ENCODE measurements at regions not wholly inside any gene's neighbourhood (a gene's known extent, or its start where the extent isn't known, plus 50 kb on each side); places are given as distances from the start of the nearest gene placed in this dataset.

- Histone ChIP-seq H3K27ac (replicated peaks; ENCODE audit: low read length) (no peak overlapping the region), H3K4ac (ENCODE audit: low read length) (no peak overlapping the region)
Observed at GRCh38 chr10:18868919-18869318, 179.7 kb upstream of the MALRD1 start.

GRCh38 chr10:18875477-18875876, 173.1 kb upstream of the MALRD1 start:
- no CpG with 5 or more reads among the region's 1 CpG for WGBS, 2 donors (ENCODE audit: extremely low coverage in 2 of 2, insufficient read length in 2 of 2, insufficient replicate concordance in 1 of 2)
- no peaks in the 10 kb centered on the region for H3K9me3 ChIP-seq (replicated peaks in 1 of 2; ENCODE audit: control insufficient read depth in 2 of 2, insufficient read depth in 1 of 2, low read depth in 1 of 2, low read length in 2 of 2)
- H2BK120ac ChIP-seq (ENCODE audit: low read depth, low read length) = no peak overlapping the region
- H3K27me3 ChIP-seq (ENCODE audit: control insufficient read depth in 3 of 3, insufficient read depth in 3 of 3, low read depth in 1 of 3, low read length in 3 of 3) = no peaks in the 10 kb centered on the region
- H3K36me3 ChIP-seq (replicated peaks in 1 of 2; ENCODE audit: control insufficient read depth in 2 of 2, insufficient read depth in 2 of 2, low read length in 2 of 2) = no peaks in the 10 kb centered on the region
- H3K9ac ChIP-seq (ENCODE audit: low read depth, low read length, poor library complexity) = no peak overlapping the region
- H2BK15ac ChIP-seq (ENCODE audit: low read length) = no peak overlapping the region
- no peaks in the 10 kb centered on the region for H3K79me1 ChIP-seq (ENCODE audit: low read depth, low read length)
- no peak for DNase-seq (ENCODE audit: low spot score)
- no peak overlapping the region for H2AFZ ChIP-seq (ENCODE audit: low read length)
- no peak overlapping the region for H3K14ac ChIP-seq (ENCODE audit: low read length)
- H4K8ac ChIP-seq (ENCODE audit: low read depth, low read length) = no peak overlapping the region
- H2BK12ac ChIP-seq (ENCODE audit: low read length) = no peak overlapping the region
- no peak overlapping the region for H4K91ac ChIP-seq (ENCODE audit: low read depth, low read length, poor library complexity)
- H3K4me1 ChIP-seq (ENCODE audit: control insufficient read depth in 2 of 2, insufficient read depth in 1 of 2, low read depth in 1 of 2, low read length in 2 of 2) = no peaks in the 10 kb centered on the region
- no peak overlapping the region for H2AK5ac ChIP-seq (ENCODE audit: low read depth, low read length)
- no peak overlapping the region for H2BK5ac ChIP-seq (ENCODE audit: low read length)
- no peak overlapping the region for H3K4me2 ChIP-seq (ENCODE audit: insufficient read depth, low read length, poor library complexity, severe bottlenecking)
- no peak overlapping the region for H3K4me3 ChIP-seq (ENCODE audit: low read length in 2 of 2)
- no peak overlapping the region for H3K23ac ChIP-seq (ENCODE audit: low read depth, low read length, poor library complexity)
- no peak overlapping the region for H3K18ac ChIP-seq (ENCODE audit: low read length)
- no peak overlapping the region for H3K27ac ChIP-seq (replicated peaks; ENCODE audit: low read length)
- H3K4ac ChIP-seq (ENCODE audit: low read length) = no peak overlapping the region

More at GRCh38 chr10:18868919-18869318, 179.7 kb upstream of the MALRD1 start:
- Histone ChIP-seq H3K9me3 (replicated peaks in 1 of 2; ENCODE audit: control insufficient read depth in 2 of 2, insufficient read depth in 1 of 2, low read depth in 1 of 2, low read length in 2 of 2) (no peaks in the 10 kb centered on the region), H2BK120ac (ENCODE audit: low read depth, low read length) (no peak overlapping the region), H2BK15ac (ENCODE audit: low read length) (no peak overlapping the region), H2BK5ac (ENCODE audit: low read length) (no peak overlapping the region), H3K14ac (ENCODE audit: low read length) (no peak overlapping the region), H3K4me2 (ENCODE audit: insufficient read depth, low read length, poor library complexity, severe bottlenecking) (no peak overlapping the region), H3K36me3 (replicated peaks in 1 of 2; ENCODE audit: control insufficient read depth in 2 of 2, insufficient read depth in 2 of 2, low read length in 2 of 2) (no peaks in the 10 kb centered on the region), H2AK5ac (ENCODE audit: low read depth, low read length) (no peak overlapping the region), H4K91ac (ENCODE audit: low read depth, low read length, poor library complexity) (no peak overlapping the region), H3K27me3 (ENCODE audit: control insufficient read depth in 3 of 3, insufficient read depth in 3 of 3, low read depth in 1 of 3, low read length in 3 of 3) (no peaks in the 10 kb centered on the region), H3K4me1 (ENCODE audit: control insufficient read depth in 2 of 2, insufficient read depth in 1 of 2, low read depth in 1 of 2, low read length in 2 of 2) (no peaks in the 10 kb centered on the region), H3K4me3 (ENCODE audit: low read length in 2 of 2) (no peak overlapping the region), H4K8ac (ENCODE audit: low read depth, low read length) (no peak overlapping the region), H3K9ac (ENCODE audit: low read depth, low read length, poor library complexity) (no peak overlapping the region), H3K18ac (ENCODE audit: low read length) (no peak overlapping the region), H3K79me1 (ENCODE audit: low read depth, low read length) (no peaks in the 10 kb centered on the region), H2AFZ (ENCODE audit: low read length) (no peak overlapping the region), H2BK12ac (ENCODE audit: low read length) (no peak overlapping the region), H3K23ac (ENCODE audit: low read depth, low read length, poor library complexity) (no peak overlapping the region)
- no CpG with 5 or more reads among the region's 3 CpGs for WGBS, 2 donors (ENCODE audit: extremely low coverage in 2 of 2, insufficient read length in 2 of 2, insufficient replicate concordance in 1 of 2)
- no peak for DNase-seq (ENCODE audit: low spot score)

DNA sequence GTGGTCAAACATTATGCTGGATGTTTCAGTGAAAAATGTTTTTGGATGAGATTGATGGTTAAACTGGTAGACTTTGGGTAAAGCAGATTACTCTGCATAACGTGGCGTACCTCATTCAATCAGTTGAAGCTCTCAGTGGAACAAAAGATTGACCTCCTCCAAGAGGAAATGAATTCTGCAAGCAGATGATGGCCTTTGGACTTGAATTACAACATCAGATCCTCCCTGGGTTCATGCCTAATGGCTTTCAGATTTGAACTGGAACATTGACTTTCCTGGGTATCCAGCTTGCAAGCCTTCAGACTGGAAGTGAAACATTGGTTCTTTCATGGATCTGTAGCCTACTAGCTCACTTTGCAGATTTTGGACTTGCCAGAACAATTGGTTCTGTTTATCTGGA, 169.3 kb upstream of the MALRD1 start:
- Histone ChIP-seq H3K23ac (ENCODE audit: low read depth, low read length, poor library complexity) (no peak overlapping the region), H2BK5ac (ENCODE audit: low read length) (no peak overlapping the region), H3K9me3 (replicated peaks in 1 of 2; ENCODE audit: control insufficient read depth in 2 of 2, insufficient read depth in 1 of 2, low read depth in 1 of 2, low read length in 2 of 2) (no peaks in the 10 kb centered on the region), H2BK15ac (ENCODE audit: low read length) (no peak overlapping the region), H3K4ac (ENCODE audit: low read length) (no peak overlapping the region), H2AK5ac (ENCODE audit: low read depth, low read length) (no peak overlapping the region), H3K27me3 (ENCODE audit: control insufficient read depth in 3 of 3, insufficient read depth in 3 of 3, low read depth in 1 of 3, low read length in 3 of 3) (no peaks in the 10 kb centered on the region), H4K8ac (ENCODE audit: low read depth, low read length) (no peak overlapping the region), H3K36me3 (replicated peaks in 1 of 2; ENCODE audit: control insufficient read depth in 2 of 2, insufficient read depth in 2 of 2, low read length in 2 of 2) (no peaks in the 10 kb centered on the region), H2AFZ (ENCODE audit: low read length) (no peak overlapping the region), H3K18ac (ENCODE audit: low read length) (no peak overlapping the region), H3K4me2 (ENCODE audit: insufficient read depth, low read length, poor library complexity, severe bottlenecking) (no peak overlapping the region), H3K14ac (ENCODE audit: low read length) (no peak overlapping the region), H2BK120ac (ENCODE audit: low read depth, low read length) (no peak overlapping the region), H2BK12ac (ENCODE audit: low read length) (no peak overlapping the region), H3K4me1 (ENCODE audit: control insufficient read depth in 2 of 2, insufficient read depth in 1 of 2, low read depth in 1 of 2, low read length in 2 of 2) (no peaks in the 10 kb centered on the region), H4K91ac (ENCODE audit: low read depth, low read length, poor library complexity) (no peak overlapping the region), H3K79me1 (ENCODE audit: low read depth, low read length) (no peaks in the 10 kb centered on the region), H3K27ac (replicated peaks; ENCODE audit: low read length) (no peak overlapping the region), H3K9ac (ENCODE audit: low read depth, low read length, poor library complexity) (no peak overlapping the region), H3K4me3 (ENCODE audit: low read length in 2 of 2) (no peak overlapping the region)
- no peak for DNase-seq (ENCODE audit: low spot score)
- no CpG with 5 or more reads among the region's 2 CpGs for WGBS, 2 donors (ENCODE audit: extremely low coverage in 2 of 2, insufficient read length in 2 of 2, insufficient replicate concordance in 1 of 2)

GRCh38 chr10:18880530-18880929, 168.1 kb upstream of the MALRD1 start:
- WGBS, 2 donors (ENCODE audit: extremely low coverage in 2 of 2, insufficient read length in 2 of 2, insufficient replicate concordance in 1 of 2) = no CpG with 5 or more reads among the region's 16 CpGs
- H3K18ac ChIP-seq (ENCODE audit: low read length) = no peak overlapping the region
- no peak overlapping the region for H2BK5ac ChIP-seq (ENCODE audit: low read length)
- no peak overlapping the region for H3K4ac ChIP-seq (ENCODE audit: low read length)
- H2BK15ac ChIP-seq (ENCODE audit: low read length) = no peak overlapping the region
- DNase-seq (ENCODE audit: low spot score) = no peak
- H3K4me3 ChIP-seq (ENCODE audit: low read length in 2 of 2) = no peak overlapping the region
- no peak overlapping the region for H4K8ac ChIP-seq (ENCODE audit: low read depth, low read length)
- no peak overlapping the region for H4K91ac ChIP-seq (ENCODE audit: low read depth, low read length, poor library complexity)
- no peak overlapping the region for H3K23ac ChIP-seq (ENCODE audit: low read depth, low read length, poor library complexity)
- no peak overlapping the region for H2BK120ac ChIP-seq (ENCODE audit: low read depth, low read length)
- H3K27me3 ChIP-seq (ENCODE audit: control insufficient read depth in 3 of 3, insufficient read depth in 3 of 3, low read depth in 1 of 3, low read length in 3 of 3) = no peaks in the 10 kb centered on the region
- no peaks in the 10 kb centered on the region for H3K79me1 ChIP-seq (ENCODE audit: low read depth, low read length)
- H3K9ac ChIP-seq (ENCODE audit: low read depth, low read length, poor library complexity) = no peak overlapping the region
- no peak overlapping the region for H3K14ac ChIP-seq (ENCODE audit: low read length)
- no peaks in the 10 kb centered on the region for H3K9me3 ChIP-seq (replicated peaks in 1 of 2; ENCODE audit: control insufficient read depth in 2 of 2, insufficient read depth in 1 of 2, low read depth in 1 of 2, low read length in 2 of 2)
- no peak overlapping the region for H2BK12ac ChIP-seq (ENCODE audit: low read length)
- no peak overlapping the region for H2AFZ ChIP-seq (ENCODE audit: low read length)
- no peaks in the 10 kb centered on the region for H3K36me3 ChIP-seq (replicated peaks in 1 of 2; ENCODE audit: control insufficient read depth in 2 of 2, insufficient read depth in 2 of 2, low read length in 2 of 2)
- no peak overlapping the region for H3K4me2 ChIP-seq (ENCODE audit: insufficient read depth, low read length, poor library complexity, severe bottlenecking)
- no peak overlapping the region for H3K27ac ChIP-seq (replicated peaks; ENCODE audit: low read length)
- no peak overlapping the region for H2AK5ac ChIP-seq (ENCODE audit: low read depth, low read length)
- H3K4me1 ChIP-seq (ENCODE audit: control insufficient read depth in 2 of 2, insufficient read depth in 1 of 2, low read depth in 1 of 2, low read length in 2 of 2) = no peaks in the 10 kb centered on the region

All from neuronal stem cell (in vitro differentiated cells).